ENCODE measurements at regions not wholly inside any gene's neighbourhood (a gene's known extent, or its start where the extent isn't known, plus 50 kb on each side); places are given as distances from the start of the nearest gene placed in this dataset.

- no peak overlapping the region for H3K4me3 ChIP-seq
- 67% methylated on average over 4 of the region's 4 CpGs for WGBS (ENCODE audit: insufficient coverage, low coverage, missing lambda C conversion rate)
- ATAC-seq (no peak), DNase-seq (ENCODE audit: extremely low read depth in 1 of 4, low spot score in 3 of 4) (no peak), FAIRE-seq (no peak)
- intact Hi-C loops (cut with micrococcal nuclease): no loop called here
- no peaks in the 10 kb centered on the region for H3K79me2 ChIP-seq (ENCODE audit: control insufficient read depth, insufficient read depth, low read length)
- no peak overlapping the region for H3K4me2 ChIP-seq (ENCODE audit: insufficient read depth, low read length)
- in situ Hi-C loops (cut with MboI): no loop called here
- H4K20me1 ChIP-seq (replicated peaks; ENCODE audit: control insufficient read depth, insufficient read depth, low read length): no peaks in the 10 kb centered on the region
- no peaks in the 10 kb centered on the region for H3K27me3 ChIP-seq (ENCODE audit: control insufficient read depth in 2 of 2, insufficient read depth in 2 of 2, low read length in 2 of 2)
- TF ChIP-seq NKRF (IDR thresholded peaks at IDR 0.05; ENCODE audit: borderline replicate concordance) (no peak), DACH1 (IDR thresholded peaks at IDR 0.05; ENCODE audit: partially characterized antibody) (peak; percentile 93)
- H3K9me3 ChIP-seq (replicated peaks; ENCODE audit: control insufficient read depth, insufficient read depth, low read depth, low read length): no peaks in the 10 kb centered on the region
- POLR2A ChIA-PET: no interaction called here
- no peak overlapping the region for H3K27ac ChIP-seq (ENCODE audit: extremely low read depth, low read depth, low read length)
- H3K36me3 ChIP-seq (ENCODE audit: control insufficient read depth, insufficient read depth, low read length): no peaks in the 10 kb centered on the region
- H3K9me1 ChIP-seq (ENCODE audit: control insufficient read depth, insufficient read depth, low read length): no peaks in the 10 kb centered on the region
- no peak overlapping the region for H2AFZ ChIP-seq (ENCODE audit: low read depth, low read length)
- BruUV-seq (replicated peaks): no TSS peak
- CTCF ChIA-PET (ENCODE audit: low intra/inter-chr PET ratio): no interaction called here
- H3K9ac ChIP-seq (ENCODE audit: insufficient read depth in 1 of 2, low read depth in 2 of 2, low read length in 2 of 2): no peak overlapping the region
- H3K4me1 ChIP-seq (replicated peaks in 1 of 2; ENCODE audit: control insufficient read depth in 2 of 2, insufficient read depth in 2 of 2, low read length in 2 of 2): no peaks in the 10 kb centered on the region
These were observed 980.5 kb upstream of the CNTN5 start for GRCh38 chr11:98040061-98040808.

- no peaks in the 10 kb centered on the region; the same call in 1 of the 2 replicates for H3K9me3 ChIP-seq (replicated peaks; ENCODE audit: control insufficient read depth, insufficient read depth, low read depth, low read length)
- intact Hi-C loops (cut with micrococcal nuclease): no loop called here
- ChIA-PET CTCF (ENCODE audit: low intra/inter-chr PET ratio) (no interaction called here), POLR2A (no interaction called here)
- no peak overlapping the region for H3K4me3 ChIP-seq
- in situ Hi-C loops (cut with MboI): no loop called here
- no peak overlapping the region for H3K9ac ChIP-seq (ENCODE audit: insufficient read depth in 1 of 2, low read depth in 2 of 2, low read length in 2 of 2)
- DNase-seq (ENCODE audit: extremely low read depth in 1 of 4, low spot score in 3 of 4): no peak
- no TSS peak for BruUV-seq (replicated peaks)
- peak overlapping the region; percentile 37; the same call in 1 of the 2 replicates for H2AFZ ChIP-seq (ENCODE audit: low read depth, low read length)
- H3K27me3 ChIP-seq (ENCODE audit: control insufficient read depth in 2 of 2, insufficient read depth in 2 of 2, low read length in 2 of 2): no peaks in the 10 kb centered on the region
- 46% methylated on average over 3 of the region's 3 CpGs for WGBS (ENCODE audit: insufficient coverage, low coverage, missing lambda C conversion rate)
- H3K4me1 ChIP-seq (replicated peaks in 1 of 2; ENCODE audit: control insufficient read depth in 2 of 2, insufficient read depth in 2 of 2, low read length in 2 of 2): no peaks in the 10 kb centered on the region
- no peaks in the 10 kb centered on the region for H3K79me2 ChIP-seq (ENCODE audit: control insufficient read depth, insufficient read depth, low read length)
- no peak overlapping the region for H3K4me2 ChIP-seq (ENCODE audit: insufficient read depth, low read length)
- H3K27ac ChIP-seq (ENCODE audit: extremely low read depth, low read depth, low read length): no peak overlapping the region
- no peaks in the 10 kb centered on the region for H3K36me3 ChIP-seq (ENCODE audit: control insufficient read depth, insufficient read depth, low read length)
- FAIRE-seq: no peak
- no peaks in the 10 kb centered on the region for H4K20me1 ChIP-seq (replicated peaks; ENCODE audit: control insufficient read depth, insufficient read depth, low read length)
- no peak for ATAC-seq
- no peaks in the 10 kb centered on the region for H3K9me1 ChIP-seq (ENCODE audit: control insufficient read depth, insufficient read depth, low read length)
- no peak for TF ChIP-seq FOXK1 (CRISPR knock-in tag; IDR thresholded peaks at IDR 0.05; ENCODE audit: borderline replicate concordance)
- no peak for TF ChIP-seq AFF4 (CRISPR knock-in tag; IDR thresholded peaks at IDR 0.05)
- TF ChIP-seq NR3C1 (CRISPR knock-in tag; IDR thresholded peaks at IDR 0.05): no peak
- no peak for TF ChIP-seq NFYB (IDR thresholded peaks at IDR 0.05; ENCODE audit: extremely low read depth, insufficient read length)
- peak; percentile 66 for TF ChIP-seq ZNF316 (IDR thresholded peaks at IDR 0.05)
These were observed 973.1 kb upstream of the CNTN5 start for GRCh38 chr11:98047647-98048046.

Measured in K562 (cell line).